ENCODE measurements at regions not wholly inside any gene's neighbourhood (a gene's known extent, or its start where the extent isn't known, plus 50 kb on each side); places are given as distances from the start of the nearest gene placed in this dataset.

DNA sequence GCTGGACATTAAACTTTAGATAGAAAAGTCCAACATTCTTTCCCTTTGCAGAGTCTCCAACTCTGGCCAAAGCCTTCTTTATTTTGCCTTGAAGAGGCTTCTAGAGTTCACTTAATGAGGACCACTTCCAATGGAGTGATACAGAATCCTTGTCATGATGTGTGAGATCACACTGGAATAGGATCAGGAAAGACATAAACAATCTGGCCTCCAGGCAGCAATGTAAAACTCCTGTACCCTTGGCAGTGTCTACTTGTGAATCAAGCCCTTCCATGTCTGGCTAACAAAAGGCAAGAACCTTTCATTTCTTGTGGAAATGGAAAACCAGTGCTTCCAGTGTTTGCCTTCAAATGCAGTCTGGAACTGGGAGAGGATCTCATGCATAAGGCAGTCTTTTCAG is 56.5 kb upstream of the FIBIN start:
- no peak for TF ChIP-seq TAF1 (IDR thresholded peaks at IDR 0.05; ENCODE audit: borderline replicate concordance, insufficient read depth, low read length)
- TF ChIP-seq, protein P1, sequence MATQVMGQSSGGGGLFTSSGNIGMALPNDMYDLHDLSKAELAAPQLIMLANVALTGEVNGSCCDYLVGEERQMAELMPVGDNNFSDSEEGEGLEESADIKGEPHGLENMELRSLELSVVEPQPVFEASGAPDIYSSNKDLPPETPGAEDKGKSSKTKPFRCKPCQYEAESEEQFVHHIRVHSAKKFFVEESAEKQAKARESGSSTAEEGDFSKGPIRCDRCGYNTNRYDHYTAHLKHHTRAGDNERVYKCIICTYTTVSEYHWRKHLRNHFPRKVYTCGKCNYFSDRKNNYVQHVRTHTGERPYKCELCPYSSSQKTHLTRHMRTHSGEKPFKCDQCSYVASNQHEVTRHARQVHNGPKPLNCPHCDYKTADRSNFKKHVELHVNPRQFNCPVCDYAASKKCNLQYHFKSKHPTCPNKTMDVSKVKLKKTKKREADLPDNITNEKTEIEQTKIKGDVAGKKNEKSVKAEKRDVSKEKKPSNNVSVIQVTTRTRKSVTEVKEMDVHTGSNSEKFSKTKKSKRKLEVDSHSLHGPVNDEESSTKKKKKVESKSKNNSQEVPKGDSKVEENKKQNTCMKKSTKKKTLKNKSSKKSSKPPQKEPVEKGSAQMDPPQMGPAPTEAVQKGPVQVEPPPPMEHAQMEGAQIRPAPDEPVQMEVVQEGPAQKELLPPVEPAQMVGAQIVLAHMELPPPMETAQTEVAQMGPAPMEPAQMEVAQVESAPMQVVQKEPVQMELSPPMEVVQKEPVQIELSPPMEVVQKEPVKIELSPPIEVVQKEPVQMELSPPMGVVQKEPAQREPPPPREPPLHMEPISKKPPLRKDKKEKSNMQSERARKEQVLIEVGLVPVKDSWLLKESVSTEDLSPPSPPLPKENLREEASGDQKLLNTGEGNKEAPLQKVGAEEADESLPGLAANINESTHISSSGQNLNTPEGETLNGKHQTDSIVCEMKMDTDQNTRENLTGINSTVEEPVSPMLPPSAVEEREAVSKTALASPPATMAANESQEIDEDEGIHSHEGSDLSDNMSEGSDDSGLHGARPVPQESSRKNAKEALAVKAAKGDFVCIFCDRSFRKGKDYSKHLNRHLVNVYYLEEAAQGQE (IDR thresholded peaks at IDR 0.05; ENCODE audit: insufficient read depth in 1 of 2, low read depth in 2 of 2, low read length in 2 of 2), result no peak
